Mononuclear cell (primary cell): ENCODE measurements at regions not wholly inside any gene's neighbourhood (a gene's known extent, or its start where the extent isn't known, plus 50 kb on each side); places are given as distances from the start of the nearest gene placed in this dataset.
"Not testable (repeated sequence)": the region's sequence is repeated elsewhere in the genome, so short reads cannot be mapped to it uniquely, and the experiment has no call there.

Experiments
- H3K27me3 ChIP-seq: 2 replicates; pipeline ENCODE4 v1.6.0; 2011; ENCODE audit warnings: low read length, control low read depth; ENCODE audit not compliant: insufficient read depth
- H3K4me1 ChIP-seq: 2 replicates; pipeline ENCODE4 v1.5.1; 2011; ENCODE audit warnings: mild to moderate bottlenecking, low read length, control low read depth; ENCODE audit not compliant: insufficient read depth
- H3K4me3 ChIP-seq: 2 replicates; pipeline ENCODE4 v1.5.1; 2011; ENCODE audit warnings: mild to moderate bottlenecking, low read length, moderate library complexity
- H3K9me3 ChIP-seq: 2 replicates; pipeline ENCODE4 v1.5.1; 2011; ENCODE audit warnings: low read depth, mild to moderate bottlenecking, control low read depth, low read length

DNA sequence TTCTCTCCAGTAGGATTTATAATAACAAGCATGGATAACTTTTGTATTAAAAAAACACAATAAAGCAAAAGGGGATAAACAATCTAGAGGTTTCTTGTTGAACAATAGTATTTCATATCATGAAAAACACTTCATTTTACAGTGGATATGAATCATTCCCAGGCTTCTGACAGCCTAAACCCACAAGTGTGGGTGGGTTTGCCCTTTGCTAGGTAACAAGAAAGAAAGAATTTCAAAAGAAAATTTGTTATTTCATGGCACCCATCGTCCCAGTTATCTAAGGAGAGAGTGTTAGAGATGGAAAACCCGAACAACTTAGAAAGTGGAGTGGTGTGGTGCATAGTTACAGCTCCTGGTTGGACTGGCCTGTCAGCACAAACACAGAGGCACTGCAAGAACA lies 76.1 kb upstream of the GPR6 start:
- Histone ChIP-seq H3K4me3 (no peak overlapping the region), H3K4me1 (no peaks in the 10 kb centered on the region), H3K27me3 (no peaks in the 10 kb centered on the region), H3K9me3 (no peaks in the 10 kb centered on the region)

DNA sequence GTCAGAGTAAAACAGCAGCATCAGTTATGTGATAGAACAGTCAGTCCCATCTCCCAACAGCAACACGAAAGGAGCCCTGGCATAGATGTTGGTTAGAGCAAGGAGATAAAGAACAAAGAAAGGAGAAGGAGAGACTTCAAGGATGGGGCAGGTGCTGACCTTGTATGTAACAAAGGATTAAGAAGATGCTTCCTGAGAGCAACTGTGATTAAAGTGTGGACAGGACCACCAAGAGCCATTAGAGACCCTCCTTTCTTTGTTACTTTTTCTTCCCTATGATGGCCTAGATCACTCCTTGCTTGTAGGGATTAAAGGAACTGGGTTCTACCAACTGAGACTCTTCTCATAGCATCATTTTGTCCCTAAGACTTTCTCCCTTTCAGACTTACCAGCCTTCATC lies 75.2 kb upstream of the GPR6 start:
- H3K4me3 ChIP-seq, result no peak overlapping the region
- no peaks in the 10 kb centered on the region for H3K27me3 ChIP-seq
- no peaks in the 10 kb centered on the region for H3K4me1 ChIP-seq
- no peaks in the 10 kb centered on the region for H3K9me3 ChIP-seq

DNA sequence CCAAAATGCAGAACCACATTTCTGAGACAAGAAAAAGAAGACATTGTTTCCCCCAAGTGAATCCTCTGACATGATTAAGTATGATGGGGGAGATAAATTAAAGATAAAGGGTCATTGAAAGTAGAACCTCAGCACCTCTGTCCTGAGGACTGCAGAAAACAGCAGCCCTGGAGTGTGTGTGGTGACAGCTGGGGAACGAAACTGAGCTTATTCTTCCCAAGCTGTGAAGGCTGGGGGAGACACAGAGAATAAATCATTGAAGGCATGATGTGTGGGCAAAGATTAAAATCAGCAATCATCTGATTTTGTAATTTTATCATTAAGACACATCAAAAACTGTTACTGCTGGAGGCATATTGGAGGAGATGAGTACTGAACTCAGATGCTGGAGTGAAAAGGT lies 67.5 kb upstream of the GPR6 start:
- Histone ChIP-seq H3K4me1 (no peaks in the 10 kb centered on the region), H3K27me3 (no peaks in the 10 kb centered on the region), H3K9me3 (no peaks in the 10 kb centered on the region), H3K4me3 (no peak overlapping the region)

DNA sequence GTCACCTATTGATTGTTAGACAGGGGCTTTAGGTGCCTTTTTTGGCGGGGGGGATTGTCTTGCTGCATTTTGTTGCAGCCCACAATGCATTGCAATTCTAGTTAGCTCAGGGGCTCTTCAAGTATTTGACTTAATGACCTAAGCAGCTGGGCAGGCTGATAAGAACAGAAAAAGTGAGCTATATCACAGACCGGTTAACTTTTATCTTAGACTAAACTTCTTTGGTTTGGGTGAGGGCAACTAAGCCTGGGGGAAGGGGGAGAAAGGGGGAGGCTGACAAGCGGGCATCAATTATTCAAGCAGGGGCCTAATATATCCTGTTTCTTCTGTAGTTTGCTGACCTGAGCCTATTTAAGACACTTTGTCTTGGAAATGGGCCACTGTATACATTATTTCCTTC lies 66.0 kb upstream of the GPR6 start:
- H3K4me1 ChIP-seq, result no peaks in the 10 kb centered on the region
- no peak overlapping the region for H3K4me3 ChIP-seq
- H3K27me3 ChIP-seq, result no peaks in the 10 kb centered on the region
- no peaks in the 10 kb centered on the region for H3K9me3 ChIP-seq

DNA sequence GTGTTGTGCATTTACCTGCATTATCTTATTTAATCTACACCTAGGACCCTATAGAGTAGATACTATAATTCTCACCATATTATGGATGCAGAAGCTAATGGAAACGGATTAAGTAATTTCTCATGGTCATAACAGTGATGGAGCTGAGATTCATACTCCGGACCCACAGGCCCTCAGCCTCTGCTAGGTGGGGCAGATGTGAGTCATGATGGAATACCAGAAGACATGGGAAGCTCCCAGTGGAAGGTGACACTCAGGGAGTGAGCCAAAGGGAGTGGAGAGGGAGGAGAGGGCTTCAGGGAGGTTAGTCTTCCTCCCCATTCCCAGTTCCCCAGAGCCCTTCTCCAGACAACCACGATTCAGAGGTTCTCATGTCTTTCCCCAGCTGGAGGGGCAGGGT lies 65.2 kb upstream of the GPR6 start:
- H3K4me1 ChIP-seq, result no peaks in the 10 kb centered on the region
- no peak overlapping the region for H3K4me3 ChIP-seq
- H3K9me3 ChIP-seq, result no peaks in the 10 kb centered on the region
- H3K27me3 ChIP-seq, result no peaks in the 10 kb centered on the region

DNA sequence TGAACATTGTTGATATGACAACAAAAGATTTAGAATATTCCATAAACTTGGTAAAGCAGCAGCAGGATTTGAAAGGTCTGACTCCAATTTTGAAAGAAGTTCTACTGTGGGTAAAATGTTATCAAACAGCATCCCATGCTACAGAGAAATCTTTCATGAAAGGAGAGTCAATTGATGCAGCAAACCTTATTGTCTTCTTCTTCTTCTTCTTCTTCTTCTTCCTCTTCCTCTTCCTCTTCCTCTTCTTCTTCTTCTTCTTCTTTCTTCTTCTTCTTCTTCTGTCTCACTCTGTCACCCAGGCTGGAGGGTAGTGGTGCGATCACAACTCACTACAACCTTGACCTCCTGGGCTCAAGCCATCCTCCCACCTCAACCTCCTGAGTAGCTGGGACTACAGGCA lies 62.4 kb upstream of the GPR6 start:
- H3K9me3 ChIP-seq, H3K27me3 ChIP-seq, H3K4me1 ChIP-seq, H3K4me3 ChIP-seq: not testable (repeated sequence)

DNA sequence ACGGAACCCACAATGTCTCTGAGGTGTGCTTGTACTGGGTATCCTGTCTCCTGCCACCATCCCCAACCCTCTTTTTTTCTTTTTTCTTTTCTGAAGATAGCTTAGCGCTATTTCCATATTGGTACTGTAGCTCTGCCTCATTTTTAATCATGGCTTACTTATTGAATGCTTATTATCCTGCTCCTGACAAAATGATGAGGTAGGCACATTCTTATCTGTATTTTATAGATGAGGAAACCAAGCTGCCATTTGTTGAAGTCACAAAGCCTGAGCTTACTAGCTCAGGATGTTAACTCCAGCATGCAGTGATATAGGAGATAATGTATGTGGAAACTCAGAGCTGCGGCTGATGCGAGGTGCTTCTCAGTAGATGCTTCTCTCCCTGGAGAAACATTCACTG lies 61.4 kb upstream of the GPR6 start:
- Histone ChIP-seq H3K9me3 (no peaks in the 10 kb centered on the region), H3K4me3 (no peak overlapping the region), H3K27me3 (no peaks in the 10 kb centered on the region), H3K4me1 (no peaks in the 10 kb centered on the region)

DNA sequence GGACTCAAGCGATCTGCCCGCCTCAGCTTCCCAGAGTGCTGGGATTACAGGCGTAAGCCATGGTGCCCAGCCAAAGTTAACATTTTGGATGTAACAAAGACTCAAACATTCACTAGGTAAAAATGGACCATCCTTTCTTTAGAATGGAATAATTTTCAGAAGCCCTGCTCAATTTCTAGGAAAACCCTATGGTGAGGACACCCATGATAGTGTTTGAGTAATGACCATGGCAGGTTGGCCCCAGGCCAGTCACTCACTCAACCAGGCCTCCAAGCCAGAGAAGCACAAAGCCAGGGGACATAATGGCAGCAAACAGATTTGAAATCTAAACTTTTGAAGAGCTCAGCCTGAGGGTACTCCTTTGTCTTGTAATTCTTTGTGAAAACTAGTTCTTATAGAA lies 59.9 kb upstream of the GPR6 start:
- H3K4me1 ChIP-seq, result no peaks in the 10 kb centered on the region
- no peaks in the 10 kb centered on the region for H3K27me3 ChIP-seq
- H3K9me3 ChIP-seq, result no peaks in the 10 kb centered on the region
- H3K4me3 ChIP-seq, result no peak overlapping the region

DNA sequence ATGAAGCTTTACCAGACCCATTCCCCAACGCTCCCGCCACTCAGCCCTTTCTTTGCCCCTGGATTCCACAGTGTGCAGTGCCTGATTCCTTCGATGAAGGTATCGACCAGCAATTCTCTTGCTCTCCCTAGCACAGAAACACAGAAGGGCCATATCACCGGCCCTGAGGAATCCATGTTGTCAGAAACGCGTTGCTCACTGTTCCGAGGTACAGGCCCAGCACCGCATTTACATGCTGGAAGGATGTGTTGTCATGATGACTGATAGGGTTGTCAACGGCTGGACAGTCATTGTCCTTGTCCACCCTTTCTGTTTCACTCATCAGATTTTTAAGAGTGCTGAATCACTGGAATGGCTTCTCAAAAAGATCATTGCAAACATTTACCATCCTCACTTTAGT lies 57.2 kb upstream of the GPR6 start:
- no peaks in the 10 kb centered on the region for H3K4me1 ChIP-seq
- H3K9me3 ChIP-seq, result no peaks in the 10 kb centered on the region
- H3K27me3 ChIP-seq, result no peaks in the 10 kb centered on the region
- H3K4me3 ChIP-seq, result no peak overlapping the region

DNA sequence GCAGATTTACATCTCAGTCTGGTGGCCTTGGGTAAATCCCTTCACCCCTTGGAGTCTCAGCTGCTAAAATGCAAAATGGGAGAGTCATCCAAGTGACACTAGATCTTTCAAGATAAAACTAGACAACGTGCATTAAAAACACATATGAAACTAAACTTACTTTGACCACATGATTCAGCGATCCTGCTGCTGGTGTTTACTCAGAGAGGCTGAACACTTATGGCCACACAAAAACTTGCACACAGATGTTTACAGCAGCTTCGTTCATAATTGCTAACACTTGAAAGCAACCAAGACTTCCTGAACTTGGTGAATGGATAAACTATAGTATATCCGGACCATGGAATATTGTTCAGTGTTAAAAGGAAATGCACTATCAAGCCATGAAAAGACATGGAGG lies 55.3 kb upstream of the GPR6 start:
- H3K4me3 ChIP-seq, result no peak overlapping the region
- no peaks in the 10 kb centered on the region for H3K9me3 ChIP-seq
- no peaks in the 10 kb centered on the region for H3K4me1 ChIP-seq
- no peaks in the 10 kb centered on the region for H3K27me3 ChIP-seq

DNA sequence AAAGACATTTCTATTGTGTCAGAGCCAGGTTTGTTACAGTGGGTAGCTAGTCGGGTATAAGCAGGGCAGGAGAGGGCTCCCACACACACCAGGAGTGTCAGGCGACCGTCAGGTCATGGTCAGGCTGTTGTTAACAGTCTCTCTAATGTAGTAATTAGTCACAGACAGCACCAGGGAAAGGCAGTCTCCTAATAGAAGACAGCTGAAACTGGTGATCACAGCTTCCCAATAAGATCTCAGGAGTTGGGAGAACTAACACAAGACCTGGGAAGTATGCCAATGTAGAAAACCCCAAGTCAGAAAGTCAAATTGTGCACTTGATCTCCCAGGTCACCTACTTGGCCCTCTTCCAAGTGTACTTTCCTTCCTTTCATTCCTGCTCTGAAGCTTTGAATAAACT lies 53.0 kb upstream of the GPR6 start:
- no peaks in the 10 kb centered on the region for H3K9me3 ChIP-seq
- no peaks in the 10 kb centered on the region for H3K4me1 ChIP-seq
- H3K27me3 ChIP-seq, result no peaks in the 10 kb centered on the region
- H3K4me3 ChIP-seq, result no peak overlapping the region

DNA sequence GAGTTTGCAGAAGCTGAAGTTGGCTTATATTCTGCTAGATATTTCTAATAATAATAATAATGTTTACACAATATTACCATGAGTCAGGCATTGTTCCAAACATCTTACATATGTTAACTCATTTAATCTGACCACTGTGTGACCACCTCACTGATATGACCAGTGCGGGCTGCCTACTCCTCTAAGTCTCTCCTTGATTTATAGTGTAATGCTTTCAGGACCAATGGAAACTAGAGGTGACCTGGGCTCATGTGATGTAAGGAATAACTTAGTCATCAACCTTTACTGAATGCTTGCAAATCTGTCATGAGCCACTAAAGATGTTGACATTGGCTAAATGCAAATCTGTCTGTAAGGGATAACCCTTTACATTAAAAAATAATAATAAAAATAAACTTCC lies 51.1 kb upstream of the GPR6 start:
- H3K9me3 ChIP-seq, result no peaks in the 10 kb centered on the region
- H3K4me1 ChIP-seq, result no peaks in the 10 kb centered on the region
- H3K27me3 ChIP-seq, result no peaks in the 10 kb centered on the region
- H3K4me3 ChIP-seq, result no peak overlapping the region
